LoVo (cell line): ENCODE measurements at regions not wholly inside any gene's neighbourhood (a gene's known extent, or its start where the extent isn't known, plus 50 kb on each side); places are given as distances from the start of the nearest gene placed in this dataset.

Experiments used
- DNase-seq: peaks from one replicate; pipeline ENCODE4 v3.0.0-alpha.2; 2016; ENCODE audit warnings: low spot score

DNA sequence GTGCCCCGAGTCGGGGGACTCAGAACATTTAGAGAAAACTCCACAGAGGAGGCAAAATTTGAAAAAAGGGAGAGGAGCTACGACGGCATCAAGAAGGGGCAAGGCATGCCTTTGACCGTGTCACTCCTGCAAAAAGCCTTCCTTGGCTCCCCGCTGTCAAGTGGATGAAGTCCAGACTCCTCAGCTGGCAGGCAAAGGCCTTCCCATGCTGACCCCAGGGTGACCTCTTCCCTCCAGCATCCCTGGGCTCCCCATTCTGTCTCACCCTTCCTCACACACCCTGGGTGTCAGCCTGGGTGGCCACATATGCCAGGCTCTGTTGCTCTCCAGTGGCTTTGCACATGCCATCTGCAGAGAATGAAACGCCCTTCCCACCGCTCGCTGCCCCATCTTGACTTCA, 88.4 kb upstream of the ZMIZ1 start:
- DNase-seq = no peak

DNA sequence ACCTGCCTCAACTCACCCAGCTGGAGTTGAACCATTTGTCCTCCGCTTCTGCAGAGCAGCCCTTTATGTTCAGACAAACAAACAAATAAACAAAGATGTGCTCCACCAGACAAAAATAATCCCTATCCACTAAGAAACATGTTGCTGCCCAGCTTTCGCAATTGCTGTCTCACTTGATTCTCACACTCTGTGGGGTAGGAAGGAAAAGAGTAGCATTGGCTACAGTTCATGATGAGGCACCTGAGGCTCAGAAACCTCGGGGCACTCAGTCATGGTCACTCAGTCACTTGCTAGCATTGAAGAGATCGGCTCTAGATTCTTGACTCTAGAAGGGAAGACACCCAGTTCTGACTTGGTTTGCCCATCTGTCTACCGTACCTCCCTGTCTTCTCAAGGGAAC, 88.0 kb upstream of the ZMIZ1 start:
- no peak for DNase-seq

DNA sequence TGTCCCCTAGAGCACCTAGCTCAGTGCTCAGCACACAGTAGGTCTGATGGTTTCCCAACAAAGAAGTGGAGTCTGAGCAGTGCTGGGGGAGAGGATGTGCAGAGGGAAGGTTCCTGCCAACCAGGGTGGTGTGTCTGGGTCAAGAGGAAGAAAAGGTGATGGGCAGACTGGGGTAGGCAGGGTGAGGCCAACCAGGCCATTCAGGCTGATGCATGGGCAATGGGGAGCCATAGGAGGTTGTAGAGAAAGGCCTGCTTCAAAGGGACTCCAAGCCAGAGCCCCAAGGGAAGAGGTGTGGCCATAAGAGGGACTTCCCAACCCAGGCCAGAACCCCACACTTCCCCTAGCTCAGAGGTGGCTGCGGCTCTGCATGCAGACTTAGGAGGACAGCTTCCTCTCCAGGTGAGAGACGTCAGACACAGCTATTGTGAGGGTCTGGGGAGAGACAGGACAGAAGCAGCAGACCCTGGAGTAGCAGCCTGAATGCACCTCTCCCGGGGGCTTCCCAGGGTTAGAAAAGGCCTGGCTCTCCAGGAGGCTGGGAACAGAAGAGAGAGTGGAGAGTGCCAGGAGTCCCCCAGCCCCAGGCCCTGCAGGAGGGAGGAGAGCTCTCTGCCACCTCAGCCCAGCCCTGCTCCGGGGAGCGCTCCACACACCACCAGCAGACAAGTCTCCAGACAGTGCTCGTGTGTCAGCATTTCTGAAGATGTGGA, 87.4 kb upstream of the ZMIZ1 start:
- no peak for DNase-seq

DNA sequence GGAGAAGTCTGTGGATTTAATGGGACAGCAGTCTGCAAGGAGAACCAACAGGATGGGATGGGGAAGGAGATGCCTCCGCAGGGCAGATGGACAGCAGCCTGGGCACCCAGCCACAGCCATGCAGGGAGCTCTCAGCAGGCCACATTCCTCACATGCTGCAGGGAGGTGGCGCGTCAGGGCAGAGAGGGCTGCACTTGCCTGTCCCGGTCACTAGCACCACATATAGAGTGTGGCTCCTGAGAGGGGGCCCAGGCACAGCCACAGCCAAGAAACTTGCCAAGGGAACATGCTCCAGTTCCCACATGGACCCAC, 86.8 kb upstream of the ZMIZ1 start:
- no peak for DNase-seq

DNA sequence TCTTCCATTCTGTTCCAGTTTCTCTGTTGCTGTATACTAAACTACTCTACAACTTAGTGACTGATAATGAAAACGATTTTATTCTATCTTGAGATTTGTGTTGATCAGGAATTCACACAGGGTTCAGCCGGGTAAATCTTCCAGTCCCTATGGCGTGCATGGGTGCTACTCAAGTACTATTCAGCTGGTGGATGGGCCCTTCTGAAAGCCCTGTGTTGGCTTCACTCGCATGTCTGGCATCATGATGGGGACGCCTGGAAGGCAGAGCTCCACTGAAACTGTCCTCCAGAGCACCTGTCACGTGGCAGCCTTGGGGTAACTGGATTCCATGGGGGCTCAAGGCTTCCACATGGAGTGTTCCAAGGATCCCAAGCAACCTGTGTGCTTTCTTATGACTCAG, 86.0 kb upstream of the ZMIZ1 start:
- DNase-seq = no peak

DNA sequence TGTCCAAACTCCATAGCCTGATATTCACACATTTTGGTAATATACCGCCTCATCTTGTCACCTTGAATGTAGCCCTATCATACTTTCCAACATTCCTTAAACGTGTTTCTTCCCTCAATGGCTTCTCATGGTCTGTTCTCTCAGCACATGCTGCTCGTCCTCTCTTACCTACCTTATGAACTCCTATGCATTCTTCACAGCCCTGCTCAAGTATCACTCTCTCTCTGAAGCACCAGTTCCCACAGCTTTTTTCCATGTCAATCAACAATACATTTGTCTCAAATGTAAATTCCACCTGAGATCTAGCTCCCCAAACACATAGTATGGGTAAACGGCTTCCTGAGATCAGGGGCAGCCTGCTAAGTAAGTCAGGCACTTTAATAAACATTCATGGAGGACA, 85.2 kb upstream of the ZMIZ1 start:
- DNase-seq = no peak

DNA sequence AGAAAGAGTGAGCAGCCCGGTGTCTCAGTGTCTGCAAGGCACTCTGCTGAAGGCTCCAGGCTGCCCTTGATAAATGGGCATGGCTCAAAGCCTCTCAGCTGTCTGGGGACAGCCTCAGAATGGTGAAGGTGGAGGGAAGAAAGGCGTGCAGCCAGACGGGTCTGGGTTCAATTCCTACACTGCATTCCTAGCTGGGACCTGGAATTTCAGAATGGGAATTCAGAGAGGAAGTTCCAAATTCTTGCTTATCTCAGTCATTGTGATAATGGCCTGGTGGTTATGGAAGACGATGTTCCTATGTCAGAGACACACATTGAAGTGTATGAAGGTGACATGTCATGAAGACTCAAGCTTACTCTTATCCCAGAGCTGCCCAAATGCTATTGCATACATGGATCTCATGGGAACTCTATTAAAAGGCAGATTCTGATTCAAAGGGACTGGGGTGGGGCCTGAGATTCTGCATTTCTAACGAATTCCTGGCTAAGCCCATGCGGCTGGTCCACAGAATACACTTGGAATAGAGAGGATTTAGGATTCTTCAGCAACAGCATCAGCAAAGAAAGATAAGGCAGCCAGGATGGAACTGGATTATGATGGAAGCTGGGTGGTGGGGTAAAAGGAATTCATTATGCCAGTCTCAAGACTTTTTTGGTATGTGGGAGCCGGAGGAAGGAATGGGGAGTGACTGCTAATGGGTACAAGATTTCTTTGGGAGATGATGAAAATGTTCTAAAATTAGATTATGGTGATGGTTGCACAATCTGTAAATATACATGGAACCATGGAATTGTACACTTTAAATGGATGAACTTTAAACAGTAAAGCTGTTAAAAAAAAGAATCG, 82.6 kb upstream of the ZMIZ1 start:
- no peak for DNase-seq

DNA sequence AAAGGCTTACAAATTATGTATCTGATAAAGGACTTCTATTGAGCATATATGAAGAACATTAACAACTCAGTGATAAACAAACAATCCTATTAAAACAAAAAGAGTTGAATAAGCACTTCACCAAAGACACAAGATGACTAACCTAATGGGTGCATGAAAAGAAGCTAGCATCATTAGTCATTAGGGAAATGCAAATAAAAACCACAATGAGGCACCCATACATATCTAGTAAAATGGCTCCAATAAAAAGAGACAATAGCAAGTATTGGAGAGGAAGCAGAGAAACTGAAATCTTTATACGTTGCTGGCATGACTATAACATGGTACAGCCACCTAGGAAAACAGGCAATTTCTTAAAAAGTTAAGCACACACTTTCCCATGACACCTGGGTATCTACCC, 77.6 kb upstream of the ZMIZ1 start:
- no peak for DNase-seq

DNA sequence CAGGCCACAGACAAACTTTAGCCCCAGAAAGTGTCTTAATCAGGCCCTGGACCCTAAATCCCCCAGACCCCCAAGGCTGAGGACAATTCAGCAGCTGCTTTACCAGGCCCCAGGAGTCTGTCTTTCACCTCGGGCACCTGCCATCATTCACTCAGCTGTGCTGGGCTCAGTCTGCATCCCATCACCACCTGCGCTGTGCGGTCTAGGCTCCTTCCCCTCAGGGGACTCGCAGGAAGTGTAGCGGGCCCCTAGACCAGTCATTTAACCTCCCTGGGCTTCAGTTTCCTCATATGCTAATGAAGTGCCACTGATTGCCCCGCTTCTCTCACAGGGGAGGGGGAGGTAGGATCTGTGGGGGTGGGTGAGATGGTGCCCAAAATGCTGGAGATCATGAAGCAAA, 76.4 kb upstream of the ZMIZ1 start:
- DNase-seq = no peak

DNA sequence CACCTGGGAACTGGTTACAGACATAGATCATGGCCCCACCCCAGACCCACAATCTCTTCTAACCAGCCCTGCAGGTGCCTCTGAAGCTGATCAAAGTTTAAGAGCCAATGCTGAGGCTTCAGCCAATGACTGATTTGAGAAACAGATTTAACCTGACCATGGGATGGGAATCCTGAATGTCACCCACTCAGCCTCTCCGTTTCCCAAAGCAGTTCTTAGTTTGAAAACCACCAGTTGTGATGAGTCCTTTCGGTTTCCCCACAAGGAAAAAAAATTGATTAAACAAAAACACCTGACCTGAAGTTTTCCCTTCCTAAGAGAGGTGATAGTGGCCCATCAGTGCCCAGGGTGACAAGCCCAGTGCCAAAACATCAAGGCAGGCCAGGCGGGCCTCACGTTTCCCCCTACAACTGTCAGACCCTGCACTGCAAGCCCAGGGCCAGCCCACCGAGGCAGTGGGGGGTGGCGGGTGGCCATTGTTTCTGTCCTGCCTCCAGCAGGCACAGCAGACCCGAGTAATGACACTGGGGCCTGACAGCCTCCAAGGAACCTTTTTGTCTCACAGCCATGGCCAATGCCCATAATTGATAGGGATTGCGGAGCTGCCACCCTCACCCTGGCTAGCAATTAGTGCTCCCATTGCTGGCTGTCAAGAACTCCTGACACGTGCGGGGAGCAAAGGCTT, 75.4 kb upstream of the ZMIZ1 start:
- no peak for DNase-seq

DNA sequence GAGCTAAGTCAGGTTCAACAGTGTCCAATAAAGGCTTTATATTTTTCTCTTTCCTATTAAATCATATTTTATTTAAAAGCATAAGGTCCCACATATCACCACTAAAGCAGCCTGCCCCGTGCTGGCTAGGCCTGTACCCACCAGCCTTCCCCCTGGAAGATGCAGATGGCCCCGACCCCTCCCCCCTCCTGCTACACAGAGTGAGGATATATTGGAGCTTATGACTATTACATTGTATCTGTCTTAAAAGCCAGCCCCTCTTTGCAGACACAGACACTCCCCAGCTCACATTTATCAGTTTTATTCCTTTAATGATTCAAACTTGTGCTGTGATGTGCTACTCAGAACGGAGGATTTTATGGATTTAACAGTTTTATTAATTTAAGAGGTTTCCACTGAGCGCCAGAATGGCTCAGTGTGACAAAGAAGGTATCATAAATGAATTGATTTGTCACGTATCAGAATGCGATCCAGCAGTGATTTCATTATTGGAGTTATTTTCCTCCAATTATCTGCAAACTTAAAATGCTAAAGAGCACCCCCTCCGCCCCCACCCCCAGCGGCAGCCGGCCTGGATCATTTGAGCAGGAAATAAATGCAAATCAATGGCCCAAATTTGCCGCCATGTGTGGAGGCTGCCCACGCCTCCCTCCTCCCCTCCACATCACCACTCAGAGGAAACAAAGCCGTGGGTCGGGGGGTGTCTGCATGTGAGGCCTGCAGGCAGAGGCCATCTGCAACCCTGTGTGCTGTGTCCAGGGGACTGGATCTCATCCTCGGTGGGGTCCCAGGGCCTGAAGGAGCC, 72.6 kb upstream of the ZMIZ1 start:
- no peak for DNase-seq

DNA sequence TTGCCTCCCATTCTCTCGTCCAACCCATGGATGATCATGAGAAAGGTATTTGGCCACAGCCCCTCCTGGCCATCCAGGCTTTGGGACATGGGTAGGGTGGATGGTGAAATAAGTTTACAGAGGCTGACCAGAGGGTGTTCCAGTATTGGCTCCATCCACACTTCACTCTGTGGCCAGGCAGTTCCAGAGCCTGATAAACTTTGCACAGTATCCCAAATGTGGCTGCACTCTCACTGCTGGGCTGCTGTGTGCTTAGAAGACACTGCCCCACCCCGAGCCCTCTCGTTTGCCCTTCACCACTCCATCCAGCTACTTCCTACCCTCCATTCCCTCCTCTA, 72.0 kb upstream of the ZMIZ1 start:
- DNase-seq = no peak

DNA sequence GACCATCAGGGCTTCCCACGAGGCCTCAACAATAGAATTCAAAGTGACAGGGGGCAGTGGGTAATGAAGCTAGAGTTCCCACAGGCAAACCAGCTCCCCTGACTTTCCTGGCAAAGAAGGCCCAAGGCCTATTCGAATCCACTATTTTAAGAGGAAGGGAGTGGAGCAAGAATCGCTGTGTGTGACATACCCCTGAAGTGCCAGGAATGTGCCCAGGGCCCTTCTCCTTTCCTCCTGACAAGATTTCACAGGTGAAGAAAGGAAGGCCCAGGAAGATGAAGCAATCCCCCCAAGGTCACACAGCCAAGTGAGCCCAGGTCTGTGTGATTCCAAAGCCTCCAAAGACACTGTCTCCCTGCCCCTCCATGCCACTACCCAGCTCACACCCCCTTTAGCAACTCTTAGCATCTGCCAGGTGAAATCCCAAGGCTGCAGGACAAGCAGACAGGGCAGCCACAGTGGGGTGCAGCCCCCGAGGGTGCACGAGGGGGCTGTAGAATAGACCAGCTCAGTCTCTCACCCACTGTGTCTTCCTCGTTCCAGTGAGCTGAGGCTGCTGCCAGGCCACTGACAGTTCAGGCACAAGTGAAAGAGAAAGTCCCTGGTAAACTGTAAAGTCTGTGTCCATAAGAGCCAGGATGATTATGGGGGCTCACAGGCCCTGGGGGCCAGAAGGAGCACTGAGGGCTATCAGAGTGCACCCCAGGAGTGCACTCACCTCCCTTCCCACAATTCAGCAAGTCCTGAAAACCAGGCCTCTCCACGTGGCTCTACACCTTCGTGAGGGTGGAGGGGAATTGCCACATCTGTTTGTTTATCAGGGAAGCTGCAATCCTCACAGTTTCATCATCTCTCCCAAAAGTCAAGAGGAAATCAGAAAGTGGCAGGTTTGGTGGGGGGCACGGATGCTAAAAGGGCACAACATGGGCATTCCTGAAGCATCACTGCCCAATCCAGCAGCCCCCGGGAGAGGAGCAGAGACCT, 70.8 kb upstream of the ZMIZ1 start:
- DNase-seq = no peak

DNA sequence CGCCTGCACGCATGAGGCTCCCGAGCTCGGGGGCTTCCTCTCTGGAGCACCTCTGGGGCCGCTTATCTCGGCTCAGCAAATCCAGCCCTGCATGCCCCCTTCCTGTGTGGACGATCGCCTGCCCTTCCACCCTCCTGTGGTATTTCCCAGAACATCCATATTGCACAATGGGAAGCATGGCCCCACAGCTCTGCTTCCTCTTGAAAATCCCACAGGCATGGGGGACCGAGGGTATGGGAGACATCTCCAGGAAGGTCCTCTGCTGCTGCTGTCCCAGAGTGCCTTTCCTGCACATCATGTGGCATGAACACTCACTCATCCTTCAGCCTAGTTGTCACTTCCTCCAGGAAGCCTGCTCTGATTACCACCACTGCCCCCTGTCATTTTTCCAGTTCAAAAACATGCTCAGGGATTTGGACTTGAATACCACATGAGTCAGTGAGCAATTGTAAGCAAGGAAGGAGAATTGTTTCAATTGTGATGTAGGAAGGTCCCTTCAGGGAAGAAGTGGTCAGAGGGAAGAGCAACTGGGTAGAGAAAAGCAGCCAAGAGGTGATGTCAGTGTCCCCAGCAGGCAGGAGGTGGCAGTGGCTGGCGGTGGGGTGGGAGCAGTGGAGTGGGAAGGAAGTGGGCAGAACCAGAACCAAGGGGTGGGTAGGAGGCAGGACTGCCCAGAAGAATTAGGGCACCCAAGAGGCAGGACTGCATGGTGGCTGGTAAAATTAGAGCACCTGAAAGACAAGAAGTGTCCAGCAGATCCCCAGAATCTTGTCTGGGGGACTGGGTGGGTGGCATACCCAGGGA, 67.5 kb upstream of the ZMIZ1 start:
- no peak for DNase-seq

DNA sequence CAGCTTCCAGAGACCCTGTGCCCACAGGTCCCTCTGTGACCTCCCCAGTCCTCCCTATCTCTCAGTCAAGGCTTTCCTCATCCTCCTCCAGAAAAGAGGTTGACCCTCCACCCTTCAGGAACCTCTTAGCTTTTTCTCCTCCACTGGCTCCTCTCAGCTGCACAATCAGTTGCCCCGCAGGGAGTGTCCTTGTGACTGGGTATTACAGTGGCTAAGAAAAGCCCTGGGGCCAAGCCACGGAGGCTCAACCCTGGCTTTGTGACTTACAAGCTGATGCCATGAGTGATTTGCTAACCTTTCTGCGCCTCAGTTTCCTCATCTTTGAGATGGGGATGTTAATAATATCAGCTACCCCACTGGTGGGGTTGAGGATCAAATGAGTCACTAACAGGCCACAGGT, 66.4 kb upstream of the ZMIZ1 start:
- DNase-seq = no peak

DNA sequence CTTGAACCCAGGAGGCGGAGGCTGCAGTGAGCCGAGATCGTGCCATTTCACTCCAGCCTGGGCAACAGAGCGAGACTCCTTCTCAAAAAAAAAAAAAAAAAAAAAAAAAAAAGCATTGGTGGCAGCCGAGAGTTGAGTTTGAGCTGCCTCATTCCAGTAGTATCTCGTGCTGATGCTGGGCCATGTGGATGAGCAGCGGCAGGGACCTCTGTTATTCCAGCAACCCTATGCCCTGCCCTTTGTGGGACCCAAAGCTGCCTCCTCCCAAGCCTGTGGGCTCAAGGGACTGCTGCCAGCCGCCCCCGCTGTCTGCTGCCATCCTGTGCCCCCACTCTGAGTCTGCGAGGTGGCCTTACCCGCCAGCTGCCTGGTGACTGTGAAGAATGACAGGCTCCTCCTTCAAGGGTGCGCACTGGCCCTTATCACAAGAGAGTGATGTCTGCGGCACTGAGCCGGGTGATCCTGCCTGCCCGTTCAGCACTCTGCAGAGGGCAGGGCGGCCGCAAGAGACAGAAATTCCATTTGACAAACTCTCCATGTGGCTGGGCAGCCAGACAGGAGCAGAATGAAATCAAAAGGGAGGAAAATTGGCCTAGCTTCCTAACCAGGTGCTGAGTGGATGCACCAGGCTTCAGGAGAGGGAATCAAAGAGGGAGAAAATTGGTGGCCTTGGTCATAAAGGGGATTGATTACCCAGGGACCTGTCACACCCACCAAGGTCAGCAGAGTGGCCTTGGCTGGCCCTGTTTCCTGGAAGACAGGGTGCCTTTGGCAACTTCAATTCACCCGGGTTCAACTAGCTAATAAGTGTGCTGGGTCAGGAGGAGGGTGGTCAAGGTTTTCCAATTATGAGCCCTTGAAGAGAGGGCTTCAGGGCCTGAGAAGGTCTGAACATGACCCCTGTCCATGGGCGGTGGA, 65.3 kb upstream of the ZMIZ1 start:
- no peak for DNase-seq

DNA sequence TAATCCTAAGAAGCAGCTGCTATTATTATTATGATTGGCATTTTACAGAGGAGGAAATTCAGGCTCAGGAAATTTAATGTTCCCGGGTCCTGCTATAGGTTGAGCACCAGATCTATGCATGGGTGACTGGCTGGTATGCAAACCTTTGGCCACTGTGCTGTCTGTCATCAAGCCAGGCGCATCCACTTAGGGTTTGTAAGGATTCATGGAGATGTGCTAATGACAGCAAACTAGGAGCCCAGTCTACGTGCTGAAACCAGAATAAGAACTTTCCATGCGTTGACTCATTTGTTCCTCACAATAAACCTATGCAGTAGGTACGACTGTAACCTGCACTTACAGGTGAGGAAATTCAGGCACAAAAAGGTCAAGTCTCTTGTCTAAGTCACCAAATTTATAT, 64.5 kb upstream of the ZMIZ1 start:
- no peak for DNase-seq

DNA sequence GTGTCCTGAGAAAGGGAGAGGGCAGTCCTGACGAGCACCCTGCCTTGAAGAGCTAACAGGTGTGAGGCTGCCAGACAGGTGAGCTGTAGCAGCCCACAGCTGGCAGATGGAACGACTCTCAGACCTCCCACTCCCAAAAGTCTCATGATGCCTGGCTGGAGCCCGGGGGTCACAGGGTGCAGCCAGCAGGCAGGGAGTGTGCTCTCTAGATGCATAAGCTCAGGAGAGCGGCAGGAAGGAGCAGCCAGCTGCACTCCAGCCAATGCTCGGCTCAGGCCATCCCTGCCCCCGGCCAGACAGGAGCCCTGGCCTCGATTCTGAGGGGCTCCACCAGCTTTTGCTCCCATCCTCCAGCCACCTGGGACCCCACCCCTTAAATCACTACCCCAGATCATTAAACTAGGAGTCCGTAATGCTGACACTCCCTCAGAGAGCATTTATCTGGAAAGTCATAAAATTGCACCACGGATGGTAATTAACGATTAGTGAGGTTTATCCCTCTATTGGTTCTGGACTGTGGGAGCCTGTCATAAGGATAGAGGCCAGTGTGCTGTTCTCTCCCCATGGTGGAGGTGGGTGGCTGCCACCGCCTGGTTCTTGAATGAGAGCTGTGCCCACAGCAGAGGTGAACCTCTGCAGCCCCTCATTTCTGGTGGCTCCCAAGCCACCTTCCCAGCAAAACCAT, 63.5 kb upstream of the ZMIZ1 start:
- DNase-seq = no peak

DNA sequence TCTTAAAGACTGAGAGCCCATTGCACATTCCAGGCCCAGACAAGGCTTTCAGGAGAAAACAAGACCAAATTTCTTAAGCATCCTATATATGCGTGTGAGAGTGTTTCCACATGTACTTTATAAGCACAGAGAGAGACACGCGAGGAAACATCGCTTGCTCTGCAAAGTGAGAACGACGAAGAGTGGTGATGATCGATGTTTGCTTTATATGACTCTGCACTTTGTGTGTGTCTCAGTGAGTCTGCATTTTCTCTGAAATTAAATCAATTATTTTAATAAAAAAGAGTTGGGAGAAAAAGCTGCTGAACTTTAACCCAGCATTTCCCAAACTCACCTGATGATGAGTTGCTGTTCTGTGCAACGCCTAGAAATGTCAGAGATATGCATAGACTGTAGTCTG, 61.7 kb upstream of the ZMIZ1 start:
- DNase-seq = no peak
